ENCODE measurements at regions not wholly inside any gene's neighbourhood (a gene's known extent, or its start where the extent isn't known, plus 50 kb on each side); places are given as distances from the start of the nearest gene placed in this dataset.

DNA sequence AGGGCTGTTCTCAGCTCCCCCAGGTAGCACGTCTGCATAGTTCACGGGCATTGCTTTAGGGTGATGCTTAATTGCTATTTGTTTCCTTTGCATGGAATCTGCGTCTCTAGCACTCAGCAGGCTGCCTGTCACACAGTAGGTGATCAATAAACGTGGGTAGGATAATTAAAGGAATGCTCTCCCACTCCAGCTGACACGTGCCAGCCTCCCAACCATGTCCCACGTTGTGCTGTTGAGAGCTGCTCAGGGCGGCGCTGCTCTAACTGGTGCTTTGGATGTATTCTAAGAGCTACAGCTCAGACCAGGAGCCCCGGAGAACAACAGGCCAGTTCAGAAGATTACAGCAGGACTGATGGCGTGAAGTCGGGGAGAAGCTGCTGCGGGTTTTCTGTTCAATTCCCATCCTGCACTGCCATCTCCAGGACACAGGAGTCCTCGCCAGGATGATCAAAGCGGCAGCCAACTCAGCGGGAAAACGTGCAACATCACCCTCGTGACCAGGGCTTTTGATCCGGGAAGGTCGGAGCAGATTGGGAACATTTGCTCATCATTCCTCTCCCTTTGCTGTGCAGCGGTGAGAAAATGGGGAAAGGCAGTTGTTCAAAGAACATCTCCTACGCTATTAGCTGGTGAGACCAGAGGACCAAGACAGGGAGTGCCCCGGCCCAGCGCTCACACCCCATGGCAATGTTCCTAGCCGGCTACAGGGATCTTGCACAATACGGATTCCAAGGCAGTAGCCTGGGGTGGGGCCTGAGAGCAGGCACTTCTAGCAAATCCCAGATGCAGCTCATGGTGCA lies 50.5 kb upstream of the FOXK1 start:
- peak overlapping the region; percentile 30 for H3K4me3 ChIP-seq (ENCODE audit: low read depth, low read length)
- in situ Hi-C loops (cut with HindIII; ENCODE audit: low sequenced_read_pairs) = no loop called here
- peak; percentile 90 for DNase-seq (ENCODE audit: low read depth, low spot score)
- TF ChIP-seq, protein P1, sequence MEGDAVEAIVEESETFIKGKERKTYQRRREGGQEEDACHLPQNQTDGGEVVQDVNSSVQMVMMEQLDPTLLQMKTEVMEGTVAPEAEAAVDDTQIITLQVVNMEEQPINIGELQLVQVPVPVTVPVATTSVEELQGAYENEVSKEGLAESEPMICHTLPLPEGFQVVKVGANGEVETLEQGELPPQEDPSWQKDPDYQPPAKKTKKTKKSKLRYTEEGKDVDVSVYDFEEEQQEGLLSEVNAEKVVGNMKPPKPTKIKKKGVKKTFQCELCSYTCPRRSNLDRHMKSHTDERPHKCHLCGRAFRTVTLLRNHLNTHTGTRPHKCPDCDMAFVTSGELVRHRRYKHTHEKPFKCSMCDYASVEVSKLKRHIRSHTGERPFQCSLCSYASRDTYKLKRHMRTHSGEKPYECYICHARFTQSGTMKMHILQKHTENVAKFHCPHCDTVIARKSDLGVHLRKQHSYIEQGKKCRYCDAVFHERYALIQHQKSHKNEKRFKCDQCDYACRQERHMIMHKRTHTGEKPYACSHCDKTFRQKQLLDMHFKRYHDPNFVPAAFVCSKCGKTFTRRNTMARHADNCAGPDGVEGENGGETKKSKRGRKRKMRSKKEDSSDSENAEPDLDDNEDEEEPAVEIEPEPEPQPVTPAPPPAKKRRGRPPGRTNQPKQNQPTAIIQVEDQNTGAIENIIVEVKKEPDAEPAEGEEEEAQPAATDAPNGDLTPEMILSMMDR (IDR thresholded peaks at IDR 0.05; ENCODE audit: low read depth, low read length) = peak; percentile 74
